ENCODE measurements at regions not wholly inside any gene's neighbourhood (a gene's known extent, or its start where the extent isn't known, plus 50 kb on each side); places are given as distances from the start of the nearest gene placed in this dataset.

- DNase-seq = no peak
Observed at GRCh38 chr1:113223040-113223439, 150.0 kb downstream of the LRIG2 start.

DNA sequence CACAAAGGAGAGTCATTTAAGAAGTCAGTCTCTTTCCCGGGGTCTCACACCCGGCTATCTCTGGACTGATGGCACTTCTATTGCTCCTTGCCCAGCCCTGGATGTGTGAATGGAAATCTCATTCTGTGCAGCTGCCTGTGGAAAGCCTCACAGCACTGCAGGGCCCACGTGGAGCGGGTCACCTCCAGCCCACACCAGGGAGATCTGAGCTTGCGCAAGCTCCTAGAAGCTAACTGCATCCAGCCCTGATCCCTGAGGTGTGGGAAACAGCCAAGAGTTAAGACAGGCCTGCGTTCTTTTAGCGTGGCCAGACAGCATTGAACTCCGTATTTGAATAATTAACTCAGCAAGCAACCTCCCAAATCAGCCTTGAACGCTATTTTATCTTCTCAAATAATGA lies 150.5 kb downstream of the LRIG2 start:
- no peak for DNase-seq

- DNase-seq = peak; percentile 69 to 74
Observed at GRCh38 chr1:113226148-113226547, 153.2 kb downstream of the LRIG2 start.

DNA sequence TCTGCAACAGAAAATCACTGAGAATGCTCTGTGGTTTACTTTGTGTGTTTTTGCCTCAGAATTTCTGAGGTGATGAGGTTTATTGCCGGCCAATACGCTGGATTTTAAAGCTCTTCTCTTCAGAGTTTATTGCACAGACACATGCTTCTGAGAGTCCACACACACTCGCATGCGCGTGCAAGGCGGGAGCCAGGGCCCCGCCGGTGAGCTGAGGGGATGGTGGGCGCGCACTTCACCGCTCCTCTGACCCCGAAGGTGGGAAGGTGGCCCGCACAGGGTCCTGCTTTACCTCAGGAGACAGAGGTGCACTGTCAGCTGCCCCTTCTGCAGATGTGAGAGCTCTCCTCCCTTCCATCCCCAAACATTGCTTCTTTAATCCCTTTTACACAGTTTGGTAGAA lies 158.4 kb upstream of the MAGI3 start:
- no peak for DNase-seq

DNA sequence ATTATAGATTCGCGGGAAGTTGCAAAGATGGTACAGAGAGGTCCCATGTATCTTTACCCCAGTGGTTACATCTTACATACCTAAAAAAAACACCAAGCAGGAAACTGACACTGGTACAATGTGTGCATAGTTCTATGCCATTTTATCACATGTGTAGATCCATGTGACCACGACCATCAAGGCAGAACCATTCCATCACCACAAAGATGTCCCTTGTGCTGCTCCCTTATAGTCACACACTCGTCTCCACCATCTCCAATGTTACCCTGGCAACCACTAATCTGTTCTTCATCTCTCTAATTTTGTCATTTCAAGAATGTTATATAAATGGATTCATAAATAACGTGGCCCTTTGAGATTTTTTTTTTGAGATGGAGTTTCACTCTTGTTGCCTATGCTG lies 156.9 kb upstream of the MAGI3 start:
- DNase-seq = no peak

DNA sequence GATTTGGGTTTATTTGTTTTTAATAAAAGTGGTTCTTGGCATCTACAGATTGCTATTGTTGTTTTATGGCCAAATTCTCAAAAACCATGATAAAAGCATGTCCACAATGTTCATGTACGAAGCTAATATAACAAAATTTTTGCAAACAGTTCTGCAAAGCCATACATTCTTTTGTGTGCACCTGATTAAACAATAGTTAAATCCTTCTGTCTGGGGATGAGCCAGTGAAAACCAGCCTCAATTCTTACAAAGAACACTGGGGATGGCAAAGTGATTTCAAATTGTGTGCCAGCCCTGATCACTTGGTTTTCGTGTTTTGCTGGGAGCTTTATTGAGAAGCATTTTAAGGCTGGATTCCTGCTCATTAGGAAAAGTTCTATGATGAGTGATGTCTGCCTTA lies 149.1 kb upstream of the MAGI3 start:
- no peak for DNase-seq

DNA sequence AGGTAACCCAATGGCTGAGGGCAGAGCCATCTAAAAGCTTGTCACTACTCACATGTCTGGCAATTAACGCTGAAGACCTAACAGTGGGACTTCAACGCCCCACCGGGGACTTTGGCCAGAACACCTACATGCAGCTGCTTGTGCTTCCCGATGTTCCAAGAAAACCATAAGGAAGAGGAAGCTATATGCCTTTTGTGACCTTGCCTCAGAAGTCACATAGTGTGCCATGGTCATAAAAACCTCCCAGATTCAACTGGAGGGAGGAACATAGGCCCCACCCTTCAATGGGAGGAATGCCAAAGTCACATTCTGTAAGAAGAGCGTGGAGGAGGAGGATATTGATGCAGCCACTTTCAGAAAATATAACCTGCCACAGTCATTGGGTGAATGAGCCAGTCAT lies 147.8 kb upstream of the MAGI3 start:
- peak in 1 of 2 experiments; percentile 10 for DNase-seq

- no peak for DNase-seq
Observed at GRCh38 chr1:113243529-113243928, 146.8 kb upstream of the MAGI3 start.

GRCh38 chr1:113244112-113244820 lies 146.0 kb upstream of the MAGI3 start:
- DNase-seq = peak in 1 of 2 experiments; percentile 17

- DNase-seq = no peak
Observed at GRCh38 chr1:113245252-113245651, 145.1 kb upstream of the MAGI3 start.

DNA sequence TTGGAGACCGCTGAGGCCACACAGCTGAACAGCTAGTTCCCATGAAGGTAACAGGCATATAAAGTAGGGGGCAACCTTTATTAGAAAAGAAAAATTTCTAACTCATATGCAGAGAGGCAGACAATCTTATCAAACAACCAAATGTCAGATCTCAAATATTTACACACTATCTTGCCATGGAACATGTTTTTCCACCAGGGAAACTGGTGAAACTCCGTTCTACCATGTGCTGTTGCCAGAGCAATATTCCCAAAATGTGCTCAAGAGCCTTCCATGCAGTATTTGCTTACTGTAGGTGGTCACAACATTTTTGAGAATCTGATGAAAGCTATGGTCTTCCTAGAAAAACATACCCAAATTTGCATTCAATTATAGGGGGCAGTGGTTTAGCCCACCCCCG lies 143.4 kb upstream of the MAGI3 start:
- DNase-seq = no peak

DNA sequence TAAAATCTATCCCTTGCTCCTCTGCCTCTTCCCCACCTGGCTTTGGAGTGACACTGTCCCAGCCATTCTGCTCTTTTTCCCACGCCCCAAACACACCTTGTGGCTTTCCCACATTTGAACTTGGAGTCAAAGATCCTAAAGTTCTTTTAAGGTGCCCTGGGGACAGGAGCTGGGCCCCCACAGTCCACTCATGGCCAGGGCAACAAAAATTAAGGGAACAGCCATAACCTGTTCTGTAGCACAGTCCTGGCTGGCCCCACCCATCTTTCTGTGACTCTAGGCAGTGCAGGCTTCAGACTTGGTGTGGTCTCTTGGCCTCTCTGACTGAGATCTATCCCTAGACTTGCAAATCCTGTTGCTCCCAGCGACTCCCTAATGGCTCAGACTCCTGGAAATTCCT lies 143.0 kb upstream of the MAGI3 start:
- DNase-seq = no peak

- DNase-seq = no peak
Observed at GRCh38 chr1:113247782-113248181, 142.5 kb upstream of the MAGI3 start.

- no peak for DNase-seq
Observed at GRCh38 chr1:113248494-113248893, 141.8 kb upstream of the MAGI3 start.

DNA sequence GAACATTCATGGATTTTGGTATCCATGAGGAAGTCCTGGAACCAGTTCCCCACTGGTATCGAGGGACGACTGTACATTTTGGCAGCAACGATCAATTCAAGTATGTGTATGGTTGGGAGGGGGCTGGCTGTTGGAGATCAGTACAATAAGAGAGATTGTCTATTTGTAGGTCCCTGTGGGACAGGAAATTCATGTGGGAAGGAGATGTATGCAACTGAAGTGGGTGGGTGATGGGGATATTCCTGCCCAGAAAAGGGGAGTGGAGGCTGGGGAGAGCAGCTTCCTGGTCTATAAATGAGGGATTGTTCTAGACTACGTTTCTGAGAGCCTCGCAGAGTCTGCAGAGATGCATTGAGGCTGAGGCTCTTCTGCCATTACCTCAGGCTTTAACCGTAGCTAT lies 140.2 kb upstream of the MAGI3 start:
- DNase-seq = no peak

DNA sequence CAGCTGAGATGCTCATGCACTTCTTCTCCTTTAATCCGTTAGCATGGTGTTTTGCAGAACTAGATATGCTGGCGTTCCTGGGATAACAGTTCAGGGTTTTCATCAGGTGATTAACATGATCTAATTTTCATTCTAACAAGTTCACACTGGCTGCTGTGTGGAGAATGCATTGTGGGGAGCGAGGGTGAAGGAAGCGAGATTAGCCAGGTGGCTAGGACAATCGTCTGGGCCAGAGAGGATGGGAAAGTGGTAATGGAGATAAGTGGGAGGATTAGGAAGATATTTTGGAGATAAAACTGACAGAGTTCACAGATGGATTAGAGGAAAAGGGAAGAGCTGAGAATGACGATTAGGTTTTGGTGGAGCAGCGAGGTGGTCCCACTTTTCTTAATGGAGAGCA lies 138.1 kb upstream of the MAGI3 start:
- no peak for DNase-seq

GRCh38 chr1:113253187-113253586 lies 137.1 kb upstream of the MAGI3 start:
- DNase-seq = no peak

DNA sequence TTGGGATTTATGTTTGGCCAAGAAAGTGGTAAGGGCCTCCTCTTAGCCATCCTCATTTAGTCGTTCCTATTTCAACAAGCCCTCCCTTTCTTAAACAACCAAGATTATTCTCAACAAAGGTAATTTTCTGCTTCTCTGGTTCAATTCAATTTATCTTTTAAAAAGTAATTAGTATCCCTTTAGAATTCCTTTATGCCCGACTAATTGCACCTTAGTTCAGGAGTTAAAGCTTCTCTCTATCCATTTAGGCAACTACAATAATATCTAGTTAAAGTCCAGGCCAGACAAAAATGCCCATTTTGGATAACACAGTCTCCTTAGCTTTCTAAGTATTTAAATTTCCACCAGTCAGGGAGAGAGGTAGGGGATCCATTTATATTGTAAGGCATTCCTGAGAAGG lies 136.7 kb upstream of the MAGI3 start:
- DNase-seq = no peak

GRCh38 chr1:113255038-113255719 lies 135.1 kb upstream of the MAGI3 start:
- peak; percentile 25 to 77 for DNase-seq

GRCh38 chr1:113255720-113256347 lies 134.5 kb upstream of the MAGI3 start:
- DNase-seq = no peak

- no peak for DNase-seq
Observed at GRCh38 chr1:113256348-113256729, 134.0 kb upstream of the MAGI3 start.

GRCh38 chr1:113259988-113260387 lies 130.3 kb upstream of the MAGI3 start:
- no peak for DNase-seq

- DNase-seq = no peak
Observed at GRCh38 chr1:113265196-113265595, 125.1 kb upstream of the MAGI3 start.

DNA sequence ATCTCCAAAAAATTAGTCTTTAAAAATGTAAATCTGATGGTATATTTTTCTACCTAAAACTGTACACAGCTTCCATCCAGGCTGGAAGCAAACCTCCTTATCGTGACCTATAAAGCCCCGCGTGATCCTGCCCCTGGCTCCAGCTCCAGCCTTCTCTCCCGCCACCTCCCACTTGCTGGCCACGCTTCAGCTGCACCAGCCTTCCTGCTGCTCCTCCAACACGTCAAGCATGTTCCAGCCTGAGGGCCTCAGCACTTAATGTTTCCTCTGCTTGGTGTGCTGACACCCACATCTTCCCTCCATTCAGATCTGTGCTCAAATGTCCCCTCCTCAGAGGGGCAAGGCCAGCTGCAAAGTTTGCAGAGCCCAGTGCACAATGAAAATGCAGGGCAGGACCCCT lies 123.5 kb upstream of the MAGI3 start:
- DNase-seq = no peak
